WERI-Rb-1 (cell line): ENCODE measurements at regions not wholly inside any gene's neighbourhood (a gene's known extent, or its start where the extent isn't known, plus 50 kb on each side); places are given as distances from the start of the nearest gene placed in this dataset.

Experiments
- DNase-seq: peaks from one replicate; pipeline ENCODE4 v3.0.0-alpha.2; 2020
- H3K27ac ChIP-seq: fragments of 250-450 bp; sonication (Bioruptor Pico); 2 replicates; pipeline ENCODE4 v1.5.1; 2020; ENCODE audit warnings: mild to moderate bottlenecking, moderate library complexity
- H3K27me3 ChIP-seq: fragments of 250-450 bp; sonication (Bioruptor Pico); 2 replicates; pipeline ENCODE4 v1.5.1; 2021; ENCODE audit warnings: mild to moderate bottlenecking, low read depth, moderate library complexity; ENCODE audit not compliant: insufficient read depth, severe bottlenecking
- H3K36me3 ChIP-seq: fragments of 250-450 bp; sonication (Bioruptor Pico); 2 replicates; pipeline ENCODE4 v1.5.1; 2020; ENCODE audit warnings: mild to moderate bottlenecking, moderate library complexity
- H3K4me3 ChIP-seq: 2 replicates; pipeline ENCODE4 v1.5.1; 2011; ENCODE audit warnings: low read depth, mild to moderate bottlenecking, control low read depth, low read length
- H3K9me3 ChIP-seq: fragments of 250-450 bp; sonication (Bioruptor Pico); 2 replicates; pipeline ENCODE4 v1.5.1; 2021; ENCODE audit warnings: mild to moderate bottlenecking, moderate library complexity; ENCODE audit not compliant: severe bottlenecking
- TF ChIP-seq, protein P1 (sequence below): IDR thresholded peaks from 2 replicates; pipeline ENCODE4 v1.5.1; 2011; ENCODE audit warnings: low read depth, mild to moderate bottlenecking, control low read depth, inconsistent platforms, low read length

DNA sequence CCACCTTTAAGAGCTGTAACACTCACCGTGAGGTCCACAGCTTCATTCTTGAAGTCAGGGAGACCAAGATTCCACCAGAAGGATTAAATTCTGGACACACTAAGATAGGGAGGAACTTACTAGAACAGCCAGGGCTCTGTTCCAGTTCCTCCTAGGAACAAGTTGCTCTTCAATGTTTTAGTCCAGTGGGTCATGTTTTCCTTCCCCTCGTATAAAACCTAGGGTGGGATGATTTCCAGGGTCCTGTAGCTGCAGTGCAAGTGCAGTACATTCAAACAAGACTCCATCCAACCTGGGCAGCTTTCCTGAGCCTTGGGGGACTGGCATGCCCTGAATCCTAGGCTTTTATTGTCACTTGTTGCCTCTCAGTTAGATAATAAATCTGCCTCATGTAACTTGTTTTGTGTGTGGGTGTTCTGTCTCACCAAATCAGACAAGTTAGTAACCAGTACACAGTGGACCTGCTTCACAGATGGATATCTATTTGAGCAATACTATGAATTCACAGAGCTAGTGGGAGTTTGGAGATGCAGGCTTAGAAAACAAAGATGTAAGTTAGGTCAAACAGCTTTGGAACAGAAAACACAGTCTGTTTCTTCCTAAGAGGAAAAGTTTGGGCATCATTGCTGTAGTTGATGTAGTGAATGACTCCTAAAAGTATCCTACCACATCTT is 405.6 kb downstream of the GABRG2 start:
- Histone ChIP-seq H3K4me3 (no peak overlapping the region), H3K9me3 (no peaks in the 10 kb centered on the region), H3K27me3 (peaks cover 14% of the 10 kb centered on the region), H3K27ac (no peak overlapping the region), H3K36me3 (no peaks in the 10 kb centered on the region)
- no peak for DNase-seq
- TF ChIP-seq, protein P1, sequence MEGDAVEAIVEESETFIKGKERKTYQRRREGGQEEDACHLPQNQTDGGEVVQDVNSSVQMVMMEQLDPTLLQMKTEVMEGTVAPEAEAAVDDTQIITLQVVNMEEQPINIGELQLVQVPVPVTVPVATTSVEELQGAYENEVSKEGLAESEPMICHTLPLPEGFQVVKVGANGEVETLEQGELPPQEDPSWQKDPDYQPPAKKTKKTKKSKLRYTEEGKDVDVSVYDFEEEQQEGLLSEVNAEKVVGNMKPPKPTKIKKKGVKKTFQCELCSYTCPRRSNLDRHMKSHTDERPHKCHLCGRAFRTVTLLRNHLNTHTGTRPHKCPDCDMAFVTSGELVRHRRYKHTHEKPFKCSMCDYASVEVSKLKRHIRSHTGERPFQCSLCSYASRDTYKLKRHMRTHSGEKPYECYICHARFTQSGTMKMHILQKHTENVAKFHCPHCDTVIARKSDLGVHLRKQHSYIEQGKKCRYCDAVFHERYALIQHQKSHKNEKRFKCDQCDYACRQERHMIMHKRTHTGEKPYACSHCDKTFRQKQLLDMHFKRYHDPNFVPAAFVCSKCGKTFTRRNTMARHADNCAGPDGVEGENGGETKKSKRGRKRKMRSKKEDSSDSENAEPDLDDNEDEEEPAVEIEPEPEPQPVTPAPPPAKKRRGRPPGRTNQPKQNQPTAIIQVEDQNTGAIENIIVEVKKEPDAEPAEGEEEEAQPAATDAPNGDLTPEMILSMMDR = no peak

- Histone ChIP-seq H3K4me3 (no peak overlapping the region), H3K27me3 (peaks cover 10% of the 10 kb centered on the region), H3K36me3 (no peaks in the 10 kb centered on the region), H3K27ac (no peak overlapping the region), H3K9me3 (no peaks in the 10 kb centered on the region)
- TF ChIP-seq, protein P1 = no peak
- no peak for DNase-seq
Measured at GRCh38 chr5:162474239-162474638, 406.7 kb downstream of the GABRG2 start.

GRCh38 chr5:162484095-162484494 is 416.5 kb downstream of the GABRG2 start:
- H3K9me3 ChIP-seq = no peaks in the 10 kb centered on the region
- TF ChIP-seq, protein P1 = no peak
- H3K36me3 ChIP-seq = no peaks in the 10 kb centered on the region
- H3K27me3 ChIP-seq = peaks cover 29% of the 10 kb centered on the region
- DNase-seq = no peak
- H3K4me3 ChIP-seq = no peak overlapping the region
- no peak overlapping the region for H3K27ac ChIP-seq

- no peak for DNase-seq
- H3K27ac ChIP-seq = no peak overlapping the region
- TF ChIP-seq, protein P1 = no peak
- peaks cover 31% of the 10 kb centered on the region for H3K27me3 ChIP-seq
- H3K9me3 ChIP-seq = no peaks in the 10 kb centered on the region
- no peaks in the 10 kb centered on the region for H3K36me3 ChIP-seq
- no peak overlapping the region for H3K4me3 ChIP-seq
Measured at GRCh38 chr5:162484986-162485385, 417.4 kb downstream of the GABRG2 start.

- peaks cover 31% of the 10 kb centered on the region for H3K27me3 ChIP-seq
- H3K27ac ChIP-seq = no peak overlapping the region
- H3K36me3 ChIP-seq = no peaks in the 10 kb centered on the region
- no peak for DNase-seq
- H3K4me3 ChIP-seq = no peak overlapping the region
- no peaks in the 10 kb centered on the region for H3K9me3 ChIP-seq
- TF ChIP-seq, protein P1 = no peak
Measured at GRCh38 chr5:162485666-162486292, 418.2 kb downstream of the GABRG2 start.
